ENCODE measurements at regions not wholly inside any gene's neighbourhood (a gene's known extent, or its start where the extent isn't known, plus 50 kb on each side); places are given as distances from the start of the nearest gene placed in this dataset.

- DNase-seq (ENCODE audit: low spot score) = no peak
- no peak for TF ChIP-seq CTCF (IDR thresholded peaks at IDR 0.05; ENCODE audit: extremely low read depth, insufficient read depth, missing control alignments)
- in situ Hi-C loops (cut with MboI; ENCODE audit: low pct_unique_long_range_greater_than_20kb, low sequenced_read_pairs, unreplicated experiment) = no loop called here
Observed at GRCh38 chr10:121310151-121310711, 288.0 kb downstream of the FGFR2 start.

- no peak for DNase-seq (ENCODE audit: low spot score)
- TF ChIP-seq CTCF (IDR thresholded peaks at IDR 0.05; ENCODE audit: extremely low read depth, insufficient read depth, missing control alignments) = no peak
- in situ Hi-C loops (cut with MboI; ENCODE audit: low pct_unique_long_range_greater_than_20kb, low sequenced_read_pairs, unreplicated experiment) = no loop called here
Observed at GRCh38 chr10:121311812-121312443, 286.3 kb downstream of the FGFR2 start.

- DNase-seq (ENCODE audit: low spot score) = no peak
- in situ Hi-C loops (cut with MboI; ENCODE audit: low pct_unique_long_range_greater_than_20kb, low sequenced_read_pairs, unreplicated experiment) = no loop called here
- no peak for TF ChIP-seq CTCF (IDR thresholded peaks at IDR 0.05; ENCODE audit: extremely low read depth, insufficient read depth, missing control alignments)
Observed at GRCh38 chr10:121312587-121312986, 285.7 kb downstream of the FGFR2 start.

GRCh38 chr10:121313119-121313875 lies 284.9 kb downstream of the FGFR2 start:
- TF ChIP-seq CTCF (IDR thresholded peaks at IDR 0.05; ENCODE audit: extremely low read depth, insufficient read depth, missing control alignments) = no peak
- no peak for DNase-seq (ENCODE audit: low spot score)
- in situ Hi-C loops (cut with MboI; ENCODE audit: low pct_unique_long_range_greater_than_20kb, low sequenced_read_pairs, unreplicated experiment) = no loop called here

- in situ Hi-C loops (cut with MboI; ENCODE audit: low pct_unique_long_range_greater_than_20kb, low sequenced_read_pairs, unreplicated experiment) = no loop called here
- DNase-seq (ENCODE audit: low spot score) = no peak
- no peak for TF ChIP-seq CTCF (IDR thresholded peaks at IDR 0.05; ENCODE audit: extremely low read depth, insufficient read depth, missing control alignments)
Observed at GRCh38 chr10:121316432-121316831, 281.8 kb downstream of the FGFR2 start.

GRCh38 chr10:121317374-121317773 lies 280.9 kb downstream of the FGFR2 start:
- TF ChIP-seq CTCF (IDR thresholded peaks at IDR 0.05; ENCODE audit: extremely low read depth, insufficient read depth, missing control alignments) = no peak
- no peak for DNase-seq (ENCODE audit: low spot score)
- in situ Hi-C loops (cut with MboI; ENCODE audit: low pct_unique_long_range_greater_than_20kb, low sequenced_read_pairs, unreplicated experiment) = no loop called here
